Panc1 (cell line): ENCODE measurements at regions not wholly inside any gene's neighbourhood (a gene's known extent, or its start where the extent isn't known, plus 50 kb on each side); places are given as distances from the start of the nearest gene placed in this dataset.

ENCODE experiments used
- ATAC-seq: fragments of 200-7000 bp; cut with Tn5 transposase; 2 replicates; pipeline ENCODE4 v1.9.1; 2020; ENCODE audit warnings: mild to moderate bottlenecking, moderate library complexity
- BruUV-seq: library from RNA; stranded (reverse); fragments of 400-500 nt; replicated peaks from 2 replicates; lab custom pipeline; 2021; lab: Mats Ljungman, UMichigan
- CTCF ChIA-PET: fragments of 300-600 bp; sonication (Branson Sonifier 250); formaldehyde crosslinking; loops from one replicate; lab custom pipeline; 2022; ENCODE audit warnings: antibody characterized with exemption; lab: Charles Lee
- POLR2A ChIA-PET: fragments of 300-600 bp; sonication (Branson Sonifier 250); formaldehyde crosslinking; loops from one replicate; lab custom pipeline; 2022; ENCODE audit warnings: antibody characterized with exemption; lab: Charles Lee
- DNase-seq: peaks from one replicate; pipeline ENCODE4 v3.0.0-alpha.2; 2010; ENCODE audit warnings: low read depth, low spot score
- H3K27ac ChIP-seq: 2 replicates; pipeline ENCODE4 v1.5.1; 2011; ENCODE audit warnings: mild to moderate bottlenecking, low read length, inconsistent platforms
- H3K27me3 ChIP-seq: fragments of 200-500 bp; sonication (Bioruptor generic); 2 replicates; pipeline ENCODE4 v1.6.0; 2014; ENCODE audit warnings: low read length, inconsistent platforms; ENCODE audit not compliant: control insufficient read depth, insufficient read depth
- H3K36me3 ChIP-seq: fragments of 200-500 bp; sonication (Bioruptor generic); 2 replicates; pipeline ENCODE4 v1.5.1; 2014; ENCODE audit warnings: inconsistent platforms, mild to moderate bottlenecking, low read length, moderate library complexity; ENCODE audit not compliant: control insufficient read depth, insufficient read depth
- H3K4me1 ChIP-seq: 2 replicates; pipeline ENCODE4 v1.5.1; 2011; ENCODE audit warnings: inconsistent platforms, mild to moderate bottlenecking, low read length, moderate library complexity; ENCODE audit not compliant: control insufficient read depth, insufficient read depth
- H3K4me3 ChIP-seq, 2 experiments: 2 replicates each; pipeline ENCODE4 v1.5.1; 2011 to 2012; ENCODE audit warnings: low read depth in 2 of 2, low read length in 2 of 2, mild to moderate bottlenecking in 2 of 2, inconsistent platforms in 1 of 2, moderate library complexity in 1 of 2
- H3K9me3 ChIP-seq: fragments of 200-500 bp; sonication (Bioruptor generic); 2 replicates; pipeline ENCODE4 v1.5.1; 2014; ENCODE audit warnings: low read depth, mild to moderate bottlenecking, inconsistent platforms, low read length, moderate library complexity; ENCODE audit not compliant: control insufficient read depth, insufficient read depth
- CTCF ChIP-seq: fragments of 450-650 bp; IDR thresholded peaks from 2 replicates; pipeline ENCODE4 v1.5.1; 2017; ENCODE audit warnings: mild to moderate bottlenecking
- POLR2AphosphoS5 ChIP-seq: IDR thresholded peaks from 2 replicates; pipeline ENCODE4 v1.6.1; 2012; ENCODE audit warnings: mild to moderate bottlenecking, low read depth, low read length, moderate library complexity
- REST ChIP-seq, 2 experiments: IDR thresholded peaks; 2 replicates each; pipeline ENCODE4 v1.6.1; 2011 to 2012; ENCODE audit warnings: low read depth in 2 of 2, control low read depth in 1 of 2, low read length in 1 of 2, mild to moderate bottlenecking in 1 of 2, moderate library complexity in 1 of 2; ENCODE audit not compliant: insufficient read depth in 1 of 2
- SIN3A ChIP-seq: IDR thresholded peaks from 2 replicates; pipeline ENCODE4 v1.6.1; 2012; ENCODE audit warnings: low read depth, mild to moderate bottlenecking, low read length, moderate library complexity, borderline replicate concordance; ENCODE audit not compliant: insufficient read depth
- TCF7L2 ChIP-seq: IDR thresholded peaks from 2 replicates; pipeline ENCODE4 v1.6.1; 2011; ENCODE audit warnings: mild to moderate bottlenecking, low read depth, low read length, inconsistent platforms
- in situ Hi-C: cut with HindIII; loops from 2 replicates; pipeline ENCODE4 v1.10.0; 2016; ENCODE audit warnings: low sequenced_read_pairs, low pct_unique_long_range_greater_than_20kb
- intact Hi-C: fragments of 100-400 bp; cut with micrococcal nuclease; formaldehyde crosslinking; loops from one replicate; pipeline ENCODE4 v1.10.0; 2022; ENCODE audit not compliant: unreplicated experiment

DNA sequence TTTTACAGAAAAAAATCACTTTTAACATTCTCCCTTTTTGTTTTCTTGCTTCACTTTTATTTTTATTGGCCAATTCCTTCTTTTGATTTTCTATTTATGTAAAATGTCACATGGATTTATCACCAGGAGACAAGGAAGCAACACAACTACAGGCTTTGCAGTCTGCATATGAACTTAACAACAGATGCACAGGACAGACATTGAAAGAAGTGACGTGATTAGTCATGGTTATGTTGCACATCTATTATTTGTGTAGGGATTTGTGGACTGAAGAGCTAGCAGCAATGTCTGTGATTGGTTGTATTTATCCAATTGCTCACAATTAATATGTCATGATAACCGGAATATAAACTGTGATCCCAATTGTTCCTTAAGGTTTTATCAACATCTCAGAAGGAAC is 147.8 kb upstream of the KLF3 start:
- DNase-seq (no peak), ATAC-seq (no peak)
- in situ Hi-C loops: no loop called here
- H3K36me3 ChIP-seq: no peaks in the 10 kb centered on the region
- TF ChIP-seq SIN3A (no peak), REST (IDR thresholded peaks at IDR 0.05; ENCODE audit: insufficient read depth in 1 of 2, low read depth in 2 of 2, low read length in 1 of 2) (no peak), CTCF (no peak), POLR2AphosphoS5 (no peak), TCF7L2 (no peak)
- no peaks in the 10 kb centered on the region for H3K27me3 ChIP-seq
- H3K4me3 ChIP-seq: no peak overlapping the region
- intact Hi-C loops: no loop called here
- ChIA-PET POLR2A (no interaction called here), CTCF (no interaction called here)
- no TSS peak for BruUV-seq
- no peaks in the 10 kb centered on the region for H3K9me3 ChIP-seq
- H3K4me1 ChIP-seq: no peaks in the 10 kb centered on the region
- H3K27ac ChIP-seq: no peak overlapping the region

GRCh38 chr4:38519666-38520065 is 144.3 kb upstream of the KLF3 start:
- CTCF ChIA-PET: no interaction called here

More at GRCh38 chr4:38519666-38520065, 144.3 kb upstream of the KLF3 start:
- Histone ChIP-seq H3K36me3 (no peaks in the 10 kb centered on the region), H3K27me3 (no peaks in the 10 kb centered on the region), H3K4me3 (no peak overlapping the region), H3K9me3 (no peaks in the 10 kb centered on the region), H3K27ac (no peak overlapping the region), H3K4me1 (no peaks in the 10 kb centered on the region)
- DNase-seq: no peak
- intact Hi-C loops (no loop called here), in situ Hi-C loops (no loop called here)
- no TSS peak for BruUV-seq
- POLR2A ChIA-PET: no interaction called here
- no peak for ATAC-seq
- TF ChIP-seq TCF7L2 (no peak), REST (IDR thresholded peaks at IDR 0.05; ENCODE audit: insufficient read depth in 1 of 2, low read depth in 2 of 2, low read length in 1 of 2) (no peak), SIN3A (no peak), CTCF (no peak), POLR2AphosphoS5 (no peak)
